HG02981 (cell line): ENCODE measurements at regions not wholly inside any gene's neighbourhood (a gene's known extent, or its start where the extent isn't known, plus 50 kb on each side); places are given as distances from the start of the nearest gene placed in this dataset.
"Not testable (repeated sequence)": the region's sequence is repeated elsewhere in the genome, so short reads cannot be mapped to it uniquely, and the experiment has no call there.

Experiments used
- ATAC-seq: cut with Tn5 transposase; IDR thresholded peaks from one replicate; pipeline ENCODE4 v1.9.1; 2021; ENCODE audit warnings: mild to moderate bottlenecking, moderate library complexity; ENCODE audit not compliant: unreplicated experiment

DNA sequence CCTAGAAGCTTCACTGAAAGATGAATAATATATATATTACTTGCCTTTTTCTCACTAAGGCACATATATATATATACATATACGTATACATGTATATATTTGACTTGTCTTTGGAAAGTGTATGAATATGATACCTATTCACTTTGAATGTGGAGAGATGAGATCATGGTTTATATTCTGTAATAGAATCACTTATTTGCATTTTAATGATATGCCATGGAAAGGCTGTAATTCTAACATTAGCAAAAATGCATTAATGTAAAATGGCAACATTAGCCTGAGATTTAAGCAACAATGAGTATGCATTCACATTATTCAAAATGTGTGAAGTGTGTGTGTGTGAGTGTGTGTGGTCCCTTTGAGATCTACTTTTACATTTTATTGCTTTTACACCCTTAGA is 54.5 kb upstream of the PRKD1 start:
- ATAC-seq: no peak

DNA sequence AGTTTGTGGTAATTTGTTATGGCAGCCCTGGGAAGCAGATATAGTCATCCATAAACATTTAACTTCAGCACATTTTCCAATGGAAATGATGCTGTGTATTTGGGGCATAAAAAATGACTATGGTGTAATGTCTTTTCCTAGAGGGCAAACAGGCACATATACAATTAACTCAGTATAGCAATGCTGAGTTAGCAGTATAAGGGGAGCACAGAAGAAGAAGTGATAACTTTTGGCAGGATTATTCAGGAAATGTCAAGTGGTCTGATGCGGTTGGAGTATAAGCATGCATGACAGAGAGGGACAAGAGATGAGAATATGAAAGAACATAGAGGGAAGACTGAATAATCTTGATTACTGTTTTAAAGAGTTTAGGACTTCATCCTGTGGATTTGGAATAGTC is 55.3 kb upstream of the PRKD1 start:
- ATAC-seq: no peak

DNA sequence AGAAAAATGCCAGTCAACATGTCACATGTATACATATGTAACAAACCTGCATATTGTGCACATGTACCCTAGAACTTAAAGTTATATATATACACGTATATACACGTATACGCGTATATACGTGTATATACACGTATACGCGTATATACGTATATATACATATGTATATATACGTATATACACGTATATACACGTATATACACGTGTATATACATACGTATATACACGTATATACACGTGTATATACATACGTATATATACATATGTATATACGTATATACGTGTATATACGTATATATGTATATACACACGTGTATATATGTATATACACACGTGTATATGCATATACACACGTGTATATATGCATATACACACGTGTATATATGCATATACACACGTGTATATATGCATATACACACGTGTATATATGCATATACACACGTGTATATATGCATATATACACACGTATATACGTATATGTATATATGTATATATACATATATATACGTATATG is 62.8 kb upstream of the PRKD1 start:
- ATAC-seq: not testable (repeated sequence)

DNA sequence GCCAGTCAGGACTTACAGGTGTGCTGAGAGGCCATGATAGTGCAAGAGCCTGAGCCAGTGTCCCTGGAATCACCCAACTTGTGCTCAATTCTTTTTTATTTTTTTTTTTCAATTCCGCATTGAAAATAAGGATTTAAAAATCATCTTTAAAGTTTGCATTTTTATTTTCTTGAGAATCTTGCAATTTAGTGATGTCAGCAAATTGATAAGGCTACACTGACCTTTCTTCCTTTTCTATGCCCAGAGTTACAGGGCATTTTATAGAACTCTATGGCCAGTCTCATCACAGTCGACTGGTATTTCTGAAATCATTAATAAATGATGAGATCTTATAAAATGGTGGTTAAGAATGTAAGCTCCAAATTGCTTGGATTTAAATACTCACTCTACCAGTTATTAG is 63.3 kb upstream of the PRKD1 start:
- no peak for ATAC-seq

DNA sequence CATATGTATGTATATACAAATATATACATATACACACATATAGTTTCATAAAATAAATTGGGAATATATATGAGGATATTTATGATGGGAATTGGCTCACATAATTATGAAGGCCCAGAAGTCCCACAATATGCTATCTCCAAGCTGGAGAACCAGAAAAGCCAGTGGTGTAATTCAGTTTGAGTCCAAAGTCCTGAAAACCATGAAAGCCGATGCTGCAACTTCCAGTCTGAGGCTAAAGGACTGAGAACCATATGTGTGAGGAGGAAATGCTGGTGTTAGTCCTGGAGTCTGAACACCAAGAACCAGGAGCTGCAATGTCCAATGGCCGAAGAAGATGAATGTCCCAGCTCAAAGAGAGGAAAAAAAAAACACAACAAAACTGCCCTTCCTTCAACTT is 65.5 kb upstream of the PRKD1 start:
- ATAC-seq: no peak

DNA sequence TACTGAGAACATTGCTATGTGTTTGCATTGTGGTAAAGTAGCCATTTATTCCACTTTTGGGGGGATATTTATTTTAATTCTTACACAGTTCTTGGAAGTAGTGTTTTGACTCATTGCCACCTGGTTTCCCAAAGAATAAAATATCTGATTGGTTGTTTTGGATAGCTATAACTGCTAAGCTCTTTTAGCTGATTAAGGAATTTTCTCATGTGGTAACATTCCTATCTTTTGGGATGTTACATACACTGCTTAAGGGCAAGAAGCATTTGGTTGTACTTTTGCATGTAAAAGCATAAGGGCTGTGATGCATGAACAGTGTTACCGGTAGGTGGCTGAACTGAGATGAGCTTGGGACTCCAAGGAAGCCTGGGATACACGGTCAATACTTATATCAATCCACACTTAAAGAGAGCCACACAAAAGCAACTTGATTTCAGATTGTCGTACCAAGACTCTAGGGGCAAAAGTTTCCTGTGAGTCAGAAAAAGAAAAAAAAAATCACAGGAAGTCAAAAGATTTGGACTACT is 71.4 kb upstream of the PRKD1 start:
- ATAC-seq: no peak

DNA sequence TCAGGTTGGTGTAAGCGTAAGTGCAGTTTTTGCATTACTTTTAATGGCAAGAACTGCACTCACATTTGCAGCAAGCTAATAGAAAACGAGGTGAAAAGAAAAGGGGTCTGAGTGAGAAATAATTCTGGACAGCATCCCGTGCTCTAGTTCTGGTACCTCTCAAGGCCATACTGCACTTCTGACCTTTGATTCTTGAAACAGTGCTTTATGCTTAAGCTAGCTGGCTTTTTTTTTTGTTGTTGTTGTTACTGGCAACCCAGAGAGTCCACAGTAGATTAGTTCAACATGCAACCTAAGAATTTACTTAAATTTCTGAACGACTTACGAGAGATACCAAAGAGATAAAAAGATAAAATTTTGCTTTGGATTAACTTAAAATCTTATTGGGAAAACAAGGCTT is 75.2 kb upstream of the PRKD1 start:
- no peak for ATAC-seq

DNA sequence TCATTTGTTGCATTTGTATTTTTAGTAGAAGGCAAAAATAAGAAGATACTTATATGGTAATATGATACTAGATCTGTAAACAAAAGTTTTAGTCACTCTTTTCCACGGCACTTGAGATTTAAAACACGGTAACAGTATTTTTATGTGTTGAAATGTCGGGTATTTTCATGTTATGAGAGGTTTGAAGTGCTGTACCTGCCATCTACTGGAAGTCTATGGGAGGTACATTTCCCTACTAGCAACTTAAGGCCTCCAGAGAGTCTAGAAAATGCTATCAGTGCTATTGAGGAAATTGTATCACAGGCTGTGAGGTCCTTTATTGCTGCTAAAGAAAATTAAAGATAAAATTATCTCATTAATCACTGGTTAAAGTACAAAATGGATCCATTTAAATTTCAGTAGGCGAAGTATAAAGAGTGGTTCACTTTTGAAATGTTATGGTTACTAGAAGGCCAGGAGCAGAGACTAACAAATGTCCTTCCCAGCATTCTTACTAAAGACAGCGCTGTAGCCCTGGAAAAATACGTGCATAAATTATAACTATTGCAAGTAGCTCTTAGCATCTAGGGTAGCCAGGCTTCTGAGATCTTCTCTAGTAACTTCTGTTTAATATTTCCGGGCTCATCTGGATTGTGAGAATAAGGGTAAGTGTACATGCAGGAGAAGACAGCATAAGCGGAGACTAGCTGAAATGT is 77.6 kb upstream of the PRKD1 start:
- ATAC-seq: peak; percentile 89

DNA sequence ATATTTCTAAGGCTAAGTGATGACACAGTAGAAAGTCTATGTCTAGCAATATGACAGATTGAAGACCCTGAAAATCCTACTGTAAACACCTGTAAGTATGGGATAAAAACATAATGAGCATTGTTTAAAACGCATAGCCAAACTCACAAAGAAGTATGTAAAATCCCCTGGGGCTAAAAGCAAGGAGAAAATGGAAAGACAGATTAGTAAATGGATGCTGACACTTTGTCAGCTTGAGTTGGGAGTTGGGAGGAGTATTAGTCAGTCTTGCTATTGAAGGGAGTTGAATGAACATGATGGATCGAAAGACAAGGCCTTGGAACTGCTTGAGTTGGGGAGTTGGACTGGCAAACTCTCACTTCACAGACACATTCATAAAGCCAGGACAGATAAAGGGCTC is 79.0 kb upstream of the PRKD1 start:
- no peak for ATAC-seq

DNA sequence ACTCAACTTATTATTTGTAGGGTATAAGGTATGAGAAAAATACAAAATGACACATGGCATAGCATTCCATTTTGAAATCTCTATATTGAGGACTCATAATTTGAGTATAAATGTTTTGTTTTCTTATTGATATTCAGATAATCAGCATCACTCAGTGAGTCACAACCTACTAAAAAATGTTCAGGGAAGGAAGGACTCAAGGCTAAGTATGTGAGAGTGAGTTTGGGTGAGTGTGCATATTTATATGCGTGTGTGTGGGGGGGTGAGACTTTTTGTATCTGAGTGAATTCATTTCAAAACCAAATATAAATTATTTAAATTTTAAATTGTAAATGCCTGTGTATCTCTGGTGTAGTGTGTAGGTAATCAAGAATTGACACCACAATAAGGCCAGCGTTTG is 87.8 kb upstream of the PRKD1 start:
- no peak for ATAC-seq

DNA sequence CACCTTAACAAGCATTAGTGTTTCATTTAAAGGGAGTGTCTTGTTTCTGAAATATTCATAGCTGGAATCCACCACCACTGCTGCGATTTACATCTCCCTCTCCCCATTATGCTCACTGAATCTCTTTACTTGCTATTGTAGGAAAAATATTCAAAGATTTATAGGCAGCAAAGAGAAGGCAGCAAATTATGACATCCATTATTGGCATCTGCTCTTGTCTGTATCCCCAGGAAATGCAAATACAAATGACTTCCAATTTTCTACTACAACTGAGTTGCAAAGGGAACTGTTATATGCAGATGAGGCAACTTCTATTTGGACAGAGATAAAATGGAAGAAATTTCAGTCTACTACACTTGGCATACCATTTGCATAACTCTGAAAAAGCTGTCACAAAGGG is 88.4 kb upstream of the PRKD1 start:
- no peak for ATAC-seq

DNA sequence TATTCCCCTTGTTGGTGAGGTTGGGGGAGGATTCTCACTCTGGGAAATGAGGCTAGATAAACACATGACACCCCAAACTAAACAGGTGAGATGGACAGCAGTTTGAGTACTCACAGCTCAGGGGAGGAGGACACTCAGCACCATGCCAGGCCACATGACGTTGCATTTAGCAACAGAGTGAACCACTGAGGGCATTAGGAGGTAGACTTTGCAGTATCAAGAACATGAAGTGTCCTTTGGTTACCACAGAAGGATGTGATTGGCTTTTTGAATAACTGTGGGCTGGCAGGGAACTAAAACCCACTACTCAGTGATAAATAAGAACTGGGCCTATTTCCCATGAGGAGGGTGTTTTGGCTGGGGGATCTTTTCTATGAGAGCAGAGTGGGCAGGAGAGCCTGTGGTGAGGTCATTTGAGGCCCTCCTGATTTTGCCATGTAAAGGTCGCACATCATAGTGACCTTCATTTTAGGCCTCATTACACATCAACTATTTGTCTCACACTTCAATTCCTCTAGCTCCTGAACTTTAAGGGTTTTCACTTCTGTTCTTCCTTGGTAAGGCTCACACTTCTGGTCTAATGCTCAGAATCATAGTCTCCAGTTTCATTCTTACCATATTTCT is 89.8 kb upstream of the PRKD1 start:
- ATAC-seq: no peak

DNA sequence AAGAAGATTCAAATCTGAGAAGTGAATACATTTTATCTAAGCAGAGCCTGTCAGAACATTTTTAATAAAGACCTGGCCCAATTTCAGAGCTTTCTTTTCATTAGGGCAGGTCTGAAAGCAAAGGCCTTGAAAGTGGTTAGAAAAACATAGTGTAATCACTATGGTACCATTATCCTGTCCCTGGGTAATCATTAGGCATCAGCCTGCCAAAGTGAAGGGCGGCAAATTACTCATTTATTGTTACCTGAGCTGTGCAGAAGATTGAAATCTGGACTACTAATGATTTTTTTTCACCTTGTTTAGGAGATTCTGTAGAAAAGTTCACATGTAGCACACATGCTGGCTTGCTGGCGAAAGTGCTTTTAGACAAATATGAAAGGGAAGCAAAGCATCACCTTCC is 92.6 kb upstream of the PRKD1 start:
- no peak for ATAC-seq

DNA sequence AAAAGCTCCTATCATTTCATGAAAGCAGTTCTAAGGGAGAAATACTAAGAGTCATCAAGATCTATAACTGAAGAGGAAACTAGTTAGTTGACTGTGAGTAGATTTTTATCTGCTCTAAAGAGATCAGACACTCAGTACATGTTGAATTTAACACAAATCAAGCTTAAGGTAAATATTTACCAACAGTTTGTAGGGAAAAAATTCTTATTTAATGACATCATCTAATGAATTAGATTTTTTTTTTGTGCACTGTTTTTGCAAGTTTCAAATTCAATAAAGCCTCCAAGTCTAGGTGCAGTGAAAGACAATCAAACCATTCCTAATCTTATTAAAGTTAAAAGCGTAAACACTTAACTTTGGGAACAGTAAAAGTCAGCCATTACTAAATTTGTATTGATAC is 93.0 kb upstream of the PRKD1 start:
- no peak for ATAC-seq

DNA sequence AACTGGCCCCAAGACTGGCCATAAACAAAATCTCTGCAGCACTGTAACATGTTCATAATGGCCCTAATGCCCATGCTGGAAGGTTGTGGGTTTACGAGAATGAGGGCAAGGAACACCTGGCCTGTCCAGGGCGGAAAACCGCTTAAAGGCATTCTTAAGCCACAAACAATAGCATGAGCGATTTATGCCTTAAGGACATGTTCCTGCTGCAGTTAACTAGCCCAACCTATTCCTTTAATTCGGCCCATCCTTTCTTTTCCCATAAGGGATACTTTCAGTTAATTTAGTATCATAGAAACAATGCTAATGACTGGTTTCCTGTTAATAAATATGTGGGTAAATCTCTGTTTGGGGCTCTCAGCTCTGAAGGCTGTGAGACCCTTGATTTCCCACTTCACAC is 95.7 kb upstream of the PRKD1 start:
- ATAC-seq: not testable (repeated sequence)

DNA sequence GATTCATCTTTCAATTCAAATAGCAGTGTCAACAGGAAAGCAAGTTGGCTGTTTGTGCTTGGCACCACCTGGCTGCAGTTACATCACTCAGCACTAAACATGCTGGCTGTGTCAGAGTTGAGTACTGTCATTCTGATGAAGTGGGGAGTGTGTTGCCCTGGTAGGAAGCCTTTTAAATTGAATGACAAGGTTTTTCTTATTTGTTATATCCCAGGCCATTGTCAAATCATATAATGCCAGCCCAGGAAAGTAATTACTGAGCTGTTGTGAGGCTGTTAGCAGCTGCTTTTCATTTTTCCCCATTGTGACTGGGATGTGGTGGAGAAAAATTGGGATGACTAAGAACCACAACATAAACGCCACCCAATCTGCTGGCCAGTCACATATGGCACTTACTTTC is 106.5 kb upstream of the PRKD1 start:
- no peak for ATAC-seq

DNA sequence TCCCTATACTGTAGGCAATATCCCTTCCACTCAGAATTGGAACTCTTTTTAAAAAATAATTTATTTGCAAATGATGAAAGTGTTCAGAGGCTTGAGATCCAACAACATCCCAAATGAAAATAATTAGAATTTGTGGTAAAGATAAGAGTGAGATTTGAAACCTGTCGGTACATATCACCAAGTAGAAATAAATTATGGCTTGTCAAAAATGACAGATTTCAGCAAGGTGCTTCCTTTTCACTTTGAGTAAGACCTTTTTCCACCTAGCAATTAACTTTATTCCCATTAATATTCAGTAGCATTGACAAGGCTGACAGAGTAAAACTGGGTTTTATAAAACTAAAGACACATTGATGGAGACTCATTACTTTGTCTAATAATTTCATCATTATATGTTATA is 107.7 kb upstream of the PRKD1 start:
- ATAC-seq: no peak

DNA sequence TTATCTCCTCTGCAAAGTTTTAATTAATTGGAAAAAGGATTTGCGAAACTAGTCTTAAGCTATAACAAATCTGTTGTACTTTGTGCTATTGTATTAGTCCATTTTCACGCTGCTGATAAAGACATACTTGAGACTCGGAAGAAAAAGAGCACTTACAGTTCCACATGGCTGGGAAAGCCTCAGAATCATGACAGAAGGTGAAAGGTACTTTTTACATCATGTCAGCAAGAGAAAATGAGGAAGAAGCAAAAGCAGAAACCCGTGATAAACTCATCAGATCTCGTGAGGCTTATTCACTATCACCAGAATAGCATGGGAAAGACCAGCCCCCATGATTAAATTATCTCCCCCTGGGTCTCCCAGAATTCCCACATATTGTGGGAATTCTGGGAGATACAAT is 118.1 kb upstream of the PRKD1 start:
- no peak for ATAC-seq

DNA sequence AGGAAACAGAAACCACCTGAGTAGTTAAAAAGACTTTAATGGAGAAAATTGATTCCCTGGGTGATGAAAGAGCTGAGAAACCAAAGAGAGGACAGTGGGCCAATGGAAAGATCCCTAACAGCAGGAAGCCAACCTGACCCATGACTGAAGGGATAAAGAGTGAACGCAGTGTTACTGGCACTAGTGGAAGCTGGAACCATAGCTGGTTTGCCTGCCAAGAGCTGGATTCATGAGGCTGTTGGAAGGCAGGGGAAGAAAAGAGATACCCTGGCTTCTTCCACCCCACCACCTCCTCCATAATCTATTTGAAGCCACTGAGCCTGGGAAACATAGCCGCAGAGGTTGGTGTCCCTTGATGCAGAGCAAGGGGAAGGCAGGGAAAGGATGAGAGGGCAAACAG is 125.5 kb upstream of the PRKD1 start:
- ATAC-seq: no peak

DNA sequence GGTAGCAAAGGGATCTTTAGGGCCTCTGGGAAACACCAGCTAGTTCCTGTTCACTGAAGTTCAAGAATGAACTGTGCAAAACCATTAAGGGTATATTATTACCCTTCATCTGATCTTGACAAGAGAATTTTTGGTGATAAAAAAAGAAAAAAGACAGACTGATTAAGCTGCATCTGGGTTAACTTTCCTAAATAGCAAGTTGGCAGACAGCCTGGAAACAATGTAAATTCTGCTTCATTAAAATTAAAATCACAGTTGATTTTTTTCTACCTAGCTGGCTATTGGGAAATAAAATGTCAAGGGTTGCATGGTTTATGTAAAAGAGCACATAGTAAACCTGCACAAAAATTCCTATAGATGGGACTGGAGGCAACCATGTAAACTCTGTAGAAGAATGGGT is 126.6 kb upstream of the PRKD1 start:
- ATAC-seq: no peak

DNA sequence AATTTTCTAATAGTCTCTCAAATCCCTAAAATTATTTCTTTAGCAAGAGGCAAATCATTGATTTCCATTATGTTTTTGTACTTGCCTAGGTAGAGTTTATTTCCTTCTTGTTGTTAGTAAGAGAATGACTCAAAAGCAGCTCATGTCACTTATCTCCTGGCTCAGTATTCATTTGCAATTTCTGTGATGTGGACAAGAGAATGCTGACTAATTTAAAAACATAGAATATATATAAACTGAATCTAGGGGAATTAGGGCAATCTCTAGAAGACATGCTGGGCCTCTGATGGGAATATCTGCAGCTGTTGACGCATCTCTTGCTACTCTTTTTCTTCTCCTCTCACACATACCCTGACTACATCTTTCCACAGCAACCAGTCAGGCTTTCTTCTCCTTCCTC is 130.8 kb upstream of the PRKD1 start:
- no peak for ATAC-seq

DNA sequence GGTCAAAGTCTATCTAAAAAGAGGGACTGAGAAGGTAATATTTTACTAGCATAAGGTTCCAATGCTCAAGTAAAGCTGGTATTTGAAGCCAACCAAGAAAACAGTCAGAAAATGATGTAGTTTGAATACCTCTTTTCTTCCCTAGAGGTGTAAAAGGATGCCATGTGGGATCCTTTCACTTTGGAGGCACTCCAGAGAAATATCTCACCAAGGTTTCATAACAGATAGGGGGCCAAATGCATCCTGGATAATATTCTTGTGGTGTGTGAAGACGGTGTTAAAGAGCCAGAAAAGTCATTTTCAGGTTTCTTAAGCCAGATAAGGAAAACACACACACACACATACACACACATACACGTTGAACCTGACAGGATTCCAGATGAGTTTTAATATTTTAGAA is 136.1 kb upstream of the PRKD1 start:
- ATAC-seq: no peak

DNA sequence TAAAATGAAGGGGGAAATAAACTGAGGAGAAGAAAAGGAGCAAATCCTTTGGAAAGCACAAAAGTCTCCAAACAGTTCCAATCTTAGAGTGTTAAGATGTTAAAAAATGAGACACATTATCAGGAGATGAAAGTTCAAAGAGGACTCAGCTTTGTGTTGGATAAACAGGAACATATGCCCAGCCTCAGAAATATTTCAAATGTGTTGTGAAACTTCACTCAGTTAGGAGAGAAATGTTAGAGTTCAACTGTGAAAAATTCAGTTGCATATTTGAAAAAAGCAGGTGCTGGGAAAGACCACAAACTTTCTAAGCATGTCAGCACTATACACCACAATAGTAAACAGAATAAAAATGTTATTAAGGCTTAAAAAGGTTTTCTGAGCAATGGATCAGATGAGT is 136.8 kb upstream of the PRKD1 start:
- no peak for ATAC-seq
